GM23248 (cell line): ENCODE measurements at regions not wholly inside any gene's neighbourhood (a gene's known extent, or its start where the extent isn't known, plus 50 kb on each side); places are given as distances from the start of the nearest gene placed in this dataset.
"Not testable (repeated sequence)": the region's sequence is repeated elsewhere in the genome, so short reads cannot be mapped to it uniquely, and the experiment has no call there.

ENCODE experiments used
- EZH2 ChIP-seq: fragments of 200-600 bp; sonication (generic); IDR thresholded peaks from 2 replicates; pipeline ENCODE4 v1.6.1; 2018; ENCODE audit warnings: antibody characterized with exemption, mild to moderate bottlenecking; ENCODE audit not compliant: insufficient read depth, poor library complexity, severe bottlenecking
- EZH2phosphoT487 ChIP-seq: fragments of 200-600 bp; sonication (generic); IDR thresholded peaks from 2 replicates; pipeline ENCODE4 v1.6.1; 2018; ENCODE audit warnings: antibody characterized with exemption, moderate library complexity, mild to moderate bottlenecking, low read depth; ENCODE audit not compliant: insufficient read depth

DNA sequence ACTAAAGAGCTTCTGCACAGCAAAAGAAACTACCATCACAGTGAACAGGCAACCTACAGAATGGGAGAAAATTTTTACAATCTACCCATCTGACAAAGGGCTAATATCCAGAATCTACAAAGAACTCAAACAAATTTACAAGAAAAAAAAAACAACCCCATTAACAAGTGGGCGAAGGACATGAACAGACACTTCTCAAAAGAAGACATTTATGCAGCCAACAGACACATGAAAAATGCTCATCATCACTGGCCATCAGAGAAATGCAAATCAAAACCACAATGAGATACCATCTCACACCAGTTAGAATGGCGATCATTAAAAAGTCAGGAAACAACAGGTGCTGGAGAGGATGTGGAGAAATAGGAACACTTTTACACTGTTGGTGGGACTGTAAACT lies 89.9 kb upstream of the TMEM164 start:
- TF ChIP-seq EZH2, EZH2phosphoT487: not testable (repeated sequence)
